ENCODE measurements at regions not wholly inside any gene's neighbourhood (a gene's known extent, or its start where the extent isn't known, plus 50 kb on each side); places are given as distances from the start of the nearest gene placed in this dataset.

GRCh38 chr6:2581611-2582010 lies 169.1 kb downstream of the MYLK4 start:
- no peaks in the 10 kb centered on the region for H3K9me3 ChIP-seq
- no peaks in the 10 kb centered on the region for H3K4me1 ChIP-seq
- no peak for TF ChIP-seq CTCF (IDR thresholded peaks at IDR 0.05; ENCODE audit: low read depth, low read length)
- no peaks in the 10 kb centered on the region for H3K27me3 ChIP-seq
- no peaks in the 10 kb centered on the region for H3K36me3 ChIP-seq
- DNase-seq: no peak
- H3K4me3 ChIP-seq (ENCODE audit: low read depth, low read length): no peak overlapping the region

DNA sequence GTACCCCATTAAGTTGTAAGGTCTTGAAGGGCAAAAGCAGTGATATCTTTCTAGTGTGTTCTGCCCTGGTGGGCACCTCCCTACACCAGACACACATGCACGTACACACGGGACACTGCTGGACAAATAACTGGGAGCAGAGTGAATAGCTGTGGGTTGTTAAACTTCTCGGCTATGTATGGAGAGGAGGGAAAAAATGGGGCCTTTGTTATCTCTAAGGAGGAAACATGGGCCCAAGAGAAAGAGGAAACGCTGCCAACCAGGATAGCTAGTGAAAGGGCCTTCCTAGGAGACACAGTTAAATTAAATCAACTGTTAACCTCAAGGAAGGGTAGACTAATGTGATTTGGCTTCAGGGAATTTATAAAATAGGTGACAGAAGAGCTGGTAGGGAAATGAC lies 169.7 kb downstream of the MYLK4 start:
- no peak for TF ChIP-seq CTCF (IDR thresholded peaks at IDR 0.05; ENCODE audit: low read depth, low read length)
- H3K36me3 ChIP-seq: no peaks in the 10 kb centered on the region
- no peaks in the 10 kb centered on the region; the same call in 1 of the 2 replicates for H3K27me3 ChIP-seq
- no peak for DNase-seq
- no peaks in the 10 kb centered on the region for H3K9me3 ChIP-seq
- H3K4me1 ChIP-seq: no peaks in the 10 kb centered on the region
- H3K4me3 ChIP-seq (ENCODE audit: low read depth, low read length): no peak overlapping the region

DNA sequence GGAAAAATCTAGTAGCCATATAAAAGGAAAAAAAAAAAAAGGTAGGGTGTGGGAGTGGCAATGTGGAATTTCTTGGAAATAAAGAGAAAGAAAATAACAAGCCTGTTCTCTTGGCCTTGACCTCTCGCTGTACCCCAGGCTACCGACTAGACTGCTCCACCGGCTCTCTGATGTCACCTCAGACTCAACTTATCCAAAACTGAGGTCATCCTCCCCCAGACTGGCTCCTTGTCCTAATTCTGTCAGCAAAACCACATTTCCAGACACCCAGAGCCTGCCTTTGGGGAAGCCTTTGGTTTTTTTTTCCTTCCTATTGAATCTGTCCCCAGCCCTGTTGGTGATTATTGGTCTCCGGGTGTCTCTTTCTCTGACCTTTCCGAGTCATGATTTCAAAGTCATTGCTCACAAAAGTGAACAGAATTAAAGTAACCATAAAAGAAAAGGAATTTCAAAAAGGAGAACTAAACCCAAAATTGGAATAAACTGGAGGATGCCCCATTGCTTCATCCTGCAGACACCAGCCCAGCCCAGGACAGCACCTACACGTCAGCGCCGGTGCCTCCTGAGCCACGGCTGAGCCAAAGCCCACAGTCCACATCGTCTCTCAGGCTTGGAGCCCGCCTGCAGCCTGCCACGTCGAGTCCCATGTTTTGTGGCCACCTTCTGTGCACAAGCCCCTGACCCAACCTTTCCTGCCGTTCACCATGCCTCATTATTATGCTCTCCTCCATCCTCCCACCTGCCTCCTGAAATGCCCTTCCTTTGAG lies 170.7 kb downstream of the MYLK4 start:
- Histone ChIP-seq H3K36me3 (no peaks in the 10 kb centered on the region), H3K27me3 (no peaks in the 10 kb centered on the region; the same call in 1 of the 2 replicates), H3K4me3 (ENCODE audit: low read depth, low read length) (no peak overlapping the region), H3K4me1 (no peaks in the 10 kb centered on the region), H3K9me3 (no peaks in the 10 kb centered on the region)
- TF ChIP-seq CTCF (IDR thresholded peaks at IDR 0.05; ENCODE audit: low read depth, low read length): no peak
- DNase-seq: no peak

DNA sequence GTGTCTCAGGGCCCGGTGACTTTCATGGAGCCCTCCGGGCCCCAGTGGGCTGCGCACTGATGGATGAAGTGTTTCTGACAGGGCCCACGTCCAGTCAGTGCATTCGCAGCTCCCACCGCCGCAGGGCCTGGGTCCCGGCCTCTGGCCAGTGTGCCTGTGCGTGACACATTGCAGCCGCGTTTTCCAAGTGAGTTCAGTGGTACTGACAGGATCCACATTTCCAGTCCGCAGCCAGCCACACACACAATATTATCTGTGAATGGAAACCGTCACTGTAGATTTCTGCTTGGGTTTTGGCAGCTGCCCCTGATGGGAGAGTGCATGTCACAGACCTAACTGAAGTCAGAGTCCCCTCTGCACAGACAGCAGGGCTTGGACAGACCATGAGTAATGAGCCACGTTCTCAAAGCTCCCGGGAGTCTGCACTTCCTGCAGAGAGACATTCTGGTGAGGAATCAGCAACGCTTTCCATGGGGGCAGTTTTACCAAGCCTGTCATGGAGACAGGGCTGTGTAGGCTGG lies 171.4 kb downstream of the MYLK4 start:
- Histone ChIP-seq H3K27me3 (no peaks in the 10 kb centered on the region; the same call in 1 of the 2 replicates), H3K4me3 (ENCODE audit: low read depth, low read length) (no peak overlapping the region), H3K9me3 (no peaks in the 10 kb centered on the region), H3K36me3 (no peaks in the 10 kb centered on the region), H3K4me1 (no peaks in the 10 kb centered on the region)
- TF ChIP-seq CTCF (IDR thresholded peaks at IDR 0.05; ENCODE audit: low read depth, low read length): no peak
- DNase-seq: peak; percentile 39

- no peak overlapping the region for H3K4me3 ChIP-seq (ENCODE audit: low read depth, low read length)
- no peak for DNase-seq
- H3K27me3 ChIP-seq: no peaks in the 10 kb centered on the region; the same call in 1 of the 2 replicates
- TF ChIP-seq CTCF (IDR thresholded peaks at IDR 0.05; ENCODE audit: low read depth, low read length): no peak
- no peaks in the 10 kb centered on the region for H3K36me3 ChIP-seq
- no peaks in the 10 kb centered on the region for H3K9me3 ChIP-seq
- no peaks in the 10 kb centered on the region for H3K4me1 ChIP-seq
These were observed 172.0 kb downstream of the MYLK4 start for GRCh38 chr6:2578767-2579166.

DNA sequence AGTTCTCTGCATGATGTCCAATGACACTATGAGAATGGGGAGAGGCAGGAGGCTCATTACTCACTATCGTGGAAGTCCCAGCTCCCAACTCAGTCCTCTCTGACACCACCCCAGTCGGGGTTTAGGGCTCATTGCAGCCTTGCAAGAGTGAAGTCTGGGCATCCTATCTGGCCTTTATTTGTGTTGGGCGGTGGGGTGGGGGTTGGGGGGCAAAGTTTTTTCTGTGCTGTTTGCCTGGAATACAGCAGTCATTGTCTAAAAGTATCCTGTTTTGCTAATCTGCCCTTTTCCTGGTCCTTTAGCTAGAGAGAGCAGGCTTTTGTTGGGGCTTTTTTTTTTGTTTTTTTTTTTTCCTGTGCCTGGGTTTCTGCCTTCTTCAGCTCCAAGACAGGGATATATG lies 174.2 kb downstream of the MYLK4 start:
- no peaks in the 10 kb centered on the region for H3K9me3 ChIP-seq
- H3K36me3 ChIP-seq: no peaks in the 10 kb centered on the region
- no peaks in the 10 kb centered on the region for H3K4me1 ChIP-seq
- no peak for DNase-seq
- no peak overlapping the region for H3K4me3 ChIP-seq (ENCODE audit: low read depth, low read length)
- no peaks in the 10 kb centered on the region; the same call in 1 of the 2 replicates for H3K27me3 ChIP-seq
- TF ChIP-seq CTCF (IDR thresholded peaks at IDR 0.05; ENCODE audit: low read depth, low read length): no peak
